ENCODE measurements at regions not wholly inside any gene's neighbourhood (a gene's known extent, or its start where the extent isn't known, plus 50 kb on each side); places are given as distances from the start of the nearest gene placed in this dataset.

DNA sequence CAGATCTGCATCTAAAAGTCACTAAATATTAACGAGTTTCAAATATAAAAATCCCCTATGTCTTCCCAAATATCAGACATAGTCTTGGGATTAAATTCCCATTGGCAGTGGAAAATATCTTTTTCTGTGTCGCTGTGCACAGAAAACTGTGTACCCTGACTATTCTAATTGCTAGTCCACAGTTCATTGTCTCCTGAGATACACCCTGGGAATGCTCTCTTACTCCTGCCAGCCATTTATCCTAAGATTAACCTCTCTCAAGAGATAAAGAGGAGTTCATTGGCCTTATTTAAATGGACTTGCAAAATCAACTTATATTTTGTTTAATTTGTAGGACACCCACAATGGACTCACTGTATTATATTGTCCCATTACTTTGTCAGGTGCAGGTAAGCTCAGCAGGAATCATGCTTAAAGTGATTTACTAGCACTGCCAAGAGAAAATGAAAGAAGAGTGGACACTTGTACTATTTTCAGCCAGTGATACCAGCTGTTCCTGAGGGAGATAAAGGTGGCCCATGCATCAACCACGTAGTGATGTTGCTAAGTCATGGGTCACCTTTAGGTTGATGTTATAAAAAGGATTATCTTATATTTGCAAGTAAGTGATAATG lies 553.8 kb downstream of the PIK3C3 start:
- no peaks in the 10 kb centered on the region for H3K27me3 ChIP-seq (ENCODE audit: control insufficient read depth, insufficient read depth, low read length)
- H3K4me1 ChIP-seq (ENCODE audit: control insufficient read depth, extremely low read depth, insufficient read depth, low read length), result no peaks in the 10 kb centered on the region
- H3K79me2 ChIP-seq (ENCODE audit: control insufficient read depth, insufficient read depth, low read length), result no peaks in the 10 kb centered on the region
- no peak overlapping the region for H3K9ac ChIP-seq (ENCODE audit: insufficient read depth, low read length)
- H3K9me3 ChIP-seq (ENCODE audit: control insufficient read depth, insufficient read depth, low read depth, low read length), result no peaks in the 10 kb centered on the region
- DNase-seq (ENCODE audit: low read depth in 2 of 2), result no peak
- H3K27ac ChIP-seq (ENCODE audit: insufficient read depth, low read length), result no peak overlapping the region
- H3K4me2 ChIP-seq (ENCODE audit: extremely low read depth, insufficient read depth, low read length), result no peak overlapping the region
- TF ChIP-seq EZH2 (IDR thresholded peaks at IDR 0.05; ENCODE audit: low read length, missing control alignments), result no peak
- TF ChIP-seq, protein P1, sequence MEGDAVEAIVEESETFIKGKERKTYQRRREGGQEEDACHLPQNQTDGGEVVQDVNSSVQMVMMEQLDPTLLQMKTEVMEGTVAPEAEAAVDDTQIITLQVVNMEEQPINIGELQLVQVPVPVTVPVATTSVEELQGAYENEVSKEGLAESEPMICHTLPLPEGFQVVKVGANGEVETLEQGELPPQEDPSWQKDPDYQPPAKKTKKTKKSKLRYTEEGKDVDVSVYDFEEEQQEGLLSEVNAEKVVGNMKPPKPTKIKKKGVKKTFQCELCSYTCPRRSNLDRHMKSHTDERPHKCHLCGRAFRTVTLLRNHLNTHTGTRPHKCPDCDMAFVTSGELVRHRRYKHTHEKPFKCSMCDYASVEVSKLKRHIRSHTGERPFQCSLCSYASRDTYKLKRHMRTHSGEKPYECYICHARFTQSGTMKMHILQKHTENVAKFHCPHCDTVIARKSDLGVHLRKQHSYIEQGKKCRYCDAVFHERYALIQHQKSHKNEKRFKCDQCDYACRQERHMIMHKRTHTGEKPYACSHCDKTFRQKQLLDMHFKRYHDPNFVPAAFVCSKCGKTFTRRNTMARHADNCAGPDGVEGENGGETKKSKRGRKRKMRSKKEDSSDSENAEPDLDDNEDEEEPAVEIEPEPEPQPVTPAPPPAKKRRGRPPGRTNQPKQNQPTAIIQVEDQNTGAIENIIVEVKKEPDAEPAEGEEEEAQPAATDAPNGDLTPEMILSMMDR (conservative IDR thresholded peaks at IDR 0.05 in 1 of 2, IDR thresholded peaks at IDR 0.05 in 1 of 2; ENCODE audit: low read depth in 1 of 2, low read length in 2 of 2), result no peak
- H3K36me3 ChIP-seq (ENCODE audit: control insufficient read depth, insufficient read depth, low read length), result no peaks in the 10 kb centered on the region
- H2AFZ ChIP-seq (ENCODE audit: low read length), result no peak overlapping the region
- no peaks in the 10 kb centered on the region for H4K20me1 ChIP-seq (ENCODE audit: control insufficient read depth, extremely low read depth, insufficient read depth, low read length)
- H3K4me3 ChIP-seq (replicated peaks in 1 of 4; ENCODE audit: control extremely low read depth in 1 of 4, insufficient read depth in 1 of 4, low read depth in 3 of 4, low read length in 4 of 4), result no peak overlapping the region

DNA sequence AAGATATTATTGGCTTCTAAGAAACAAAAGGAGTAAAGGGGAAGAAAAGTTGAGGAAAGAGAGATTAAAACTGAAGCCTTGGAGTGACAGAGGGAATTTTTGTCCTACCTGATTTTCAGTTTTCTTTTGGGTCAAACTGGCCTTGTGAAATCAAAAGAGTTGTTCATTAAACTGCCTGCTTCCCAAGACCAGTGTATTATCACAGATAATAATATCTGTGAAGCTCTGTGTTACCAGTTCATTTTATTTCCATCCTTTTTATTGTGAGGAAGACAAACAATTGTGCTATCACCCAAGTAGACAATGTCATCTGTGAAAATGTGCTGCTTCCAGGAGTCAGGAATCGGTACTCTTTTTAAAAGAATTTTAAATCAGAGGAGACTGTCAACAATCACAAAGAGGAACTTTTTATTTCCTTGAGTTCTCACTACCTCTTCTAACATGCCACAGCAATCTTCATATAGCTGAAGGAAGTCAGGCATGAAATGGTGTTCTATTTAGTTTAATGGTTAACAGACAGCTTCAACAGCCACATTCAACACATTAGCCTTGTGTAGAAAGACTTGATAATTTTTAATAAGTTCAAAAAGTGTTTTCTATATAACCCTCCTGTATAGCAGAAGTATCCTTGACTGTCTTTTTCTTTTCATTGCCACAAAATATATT lies 554.8 kb downstream of the PIK3C3 start:
- no peak overlapping the region for H3K4me3 ChIP-seq (replicated peaks in 1 of 4; ENCODE audit: control extremely low read depth in 1 of 4, insufficient read depth in 1 of 4, low read depth in 3 of 4, low read length in 4 of 4)
- H3K9ac ChIP-seq (ENCODE audit: insufficient read depth, low read length), result no peak overlapping the region
- H3K27ac ChIP-seq (ENCODE audit: insufficient read depth, low read length), result no peak overlapping the region
- H4K20me1 ChIP-seq (ENCODE audit: control insufficient read depth, extremely low read depth, insufficient read depth, low read length), result no peaks in the 10 kb centered on the region
- H2AFZ ChIP-seq (ENCODE audit: low read length), result no peak overlapping the region
- no peak overlapping the region for H3K4me2 ChIP-seq (ENCODE audit: extremely low read depth, insufficient read depth, low read length)
- TF ChIP-seq, protein P1 (conservative IDR thresholded peaks at IDR 0.05 in 1 of 2, IDR thresholded peaks at IDR 0.05 in 1 of 2; ENCODE audit: low read depth in 1 of 2, low read length in 2 of 2), result no peak
- no peak for TF ChIP-seq EZH2 (IDR thresholded peaks at IDR 0.05; ENCODE audit: low read length, missing control alignments)
- H3K27me3 ChIP-seq (ENCODE audit: control insufficient read depth, insufficient read depth, low read length), result no peaks in the 10 kb centered on the region
- no peaks in the 10 kb centered on the region for H3K36me3 ChIP-seq (ENCODE audit: control insufficient read depth, insufficient read depth, low read length)
- no peak for DNase-seq (ENCODE audit: low read depth in 2 of 2)
- H3K9me3 ChIP-seq (ENCODE audit: control insufficient read depth, insufficient read depth, low read depth, low read length), result no peaks in the 10 kb centered on the region
- H3K4me1 ChIP-seq (ENCODE audit: control insufficient read depth, extremely low read depth, insufficient read depth, low read length), result no peaks in the 10 kb centered on the region
- H3K79me2 ChIP-seq (ENCODE audit: control insufficient read depth, insufficient read depth, low read length), result no peaks in the 10 kb centered on the region

DNA sequence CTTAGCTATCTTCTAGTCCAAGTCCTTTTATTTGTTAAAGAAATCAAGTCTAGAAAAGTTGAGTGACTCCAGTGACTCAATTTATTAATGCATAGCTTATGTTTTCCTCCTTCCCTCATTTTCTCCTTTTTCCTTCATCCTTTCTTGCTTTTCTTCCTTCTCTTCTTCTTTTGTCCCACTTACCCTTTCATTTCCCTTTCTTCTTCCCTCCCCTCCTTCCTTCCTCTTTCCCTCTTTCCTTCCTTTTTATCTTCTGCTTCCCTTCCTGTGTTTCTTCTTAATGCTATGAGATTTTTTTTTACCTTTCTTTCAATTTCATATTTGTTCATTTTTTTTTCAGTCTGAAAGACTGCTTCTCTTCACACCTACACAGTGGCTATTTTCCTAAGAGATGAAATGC lies 555.5 kb downstream of the PIK3C3 start:
- DNase-seq (ENCODE audit: low read depth in 2 of 2), result no peak
- H2AFZ ChIP-seq (ENCODE audit: low read length), result no peak overlapping the region
- H4K20me1 ChIP-seq (ENCODE audit: control insufficient read depth, extremely low read depth, insufficient read depth, low read length), result no peaks in the 10 kb centered on the region
- H3K4me1 ChIP-seq (ENCODE audit: control insufficient read depth, extremely low read depth, insufficient read depth, low read length), result no peaks in the 10 kb centered on the region
- H3K4me3 ChIP-seq (replicated peaks in 1 of 4; ENCODE audit: control extremely low read depth in 1 of 4, insufficient read depth in 1 of 4, low read depth in 3 of 4, low read length in 4 of 4), result no peak overlapping the region
- no peaks in the 10 kb centered on the region for H3K79me2 ChIP-seq (ENCODE audit: control insufficient read depth, insufficient read depth, low read length)
- H3K27ac ChIP-seq (ENCODE audit: insufficient read depth, low read length), result no peak overlapping the region
- H3K9ac ChIP-seq (ENCODE audit: insufficient read depth, low read length), result no peak overlapping the region
- H3K9me3 ChIP-seq (ENCODE audit: control insufficient read depth, insufficient read depth, low read depth, low read length), result no peaks in the 10 kb centered on the region
- H3K36me3 ChIP-seq (ENCODE audit: control insufficient read depth, insufficient read depth, low read length), result no peaks in the 10 kb centered on the region
- H3K4me2 ChIP-seq (ENCODE audit: extremely low read depth, insufficient read depth, low read length), result no peak overlapping the region
- no peaks in the 10 kb centered on the region for H3K27me3 ChIP-seq (ENCODE audit: control insufficient read depth, insufficient read depth, low read length)
- no peak for TF ChIP-seq EZH2 (IDR thresholded peaks at IDR 0.05; ENCODE audit: low read length, missing control alignments)
- TF ChIP-seq, protein P1 (conservative IDR thresholded peaks at IDR 0.05 in 1 of 2, IDR thresholded peaks at IDR 0.05 in 1 of 2; ENCODE audit: low read depth in 1 of 2, low read length in 2 of 2), result no peak

All from fibroblast of lung (primary cell).